SK-N-DZ (cell line): ENCODE measurements at regions not wholly inside any gene's neighbourhood (a gene's known extent, or its start where the extent isn't known, plus 50 kb on each side); places are given as distances from the start of the nearest gene placed in this dataset.

Experiments used
- DNase-seq: peaks from one replicate; pipeline ENCODE4 v3.0.0-alpha.2; 2015; ENCODE audit warnings: low spot score

- no peak for DNase-seq
These were observed 51.8 kb upstream of the NDUFB4 start for GRCh38 chr3:120544361-120544760.

- DNase-seq, result no peak
These were observed 59.5 kb upstream of the NDUFB4 start for GRCh38 chr3:120536642-120537041.

GRCh38 chr3:120532969-120533368 is 63.2 kb upstream of the NDUFB4 start:
- DNase-seq, result no peak

- DNase-seq, result no peak
These were observed 68.0 kb upstream of the NDUFB4 start for GRCh38 chr3:120528163-120528562.

- no peak for DNase-seq
These were observed 69.9 kb upstream of the NDUFB4 start for GRCh38 chr3:120526011-120526870.

GRCh38 chr3:120524171-120524923 is 71.8 kb upstream of the NDUFB4 start:
- no peak for DNase-seq

- no peak for DNase-seq
These were observed 65.3 kb upstream of the FSTL1 start for GRCh38 chr3:120516136-120516535.

GRCh38 chr3:120512655-120513054 is 61.9 kb upstream of the FSTL1 start:
- no peak for DNase-seq

- peak; percentile 40 for DNase-seq
These were observed 56.3 kb upstream of the FSTL1 start for GRCh38 chr3:120506828-120507774.

GRCh38 chr3:120506076-120506827 is 55.5 kb upstream of the FSTL1 start:
- no peak for DNase-seq

- DNase-seq, result no peak
These were observed 53.2 kb upstream of the FSTL1 start for GRCh38 chr3:120503727-120504616.

- DNase-seq, result no peak
These were observed 51.3 kb upstream of the FSTL1 start for GRCh38 chr3:120502116-120502515.
